K562 (cell line): ENCODE measurements at regions not wholly inside any gene's neighbourhood (a gene's known extent, or its start where the extent isn't known, plus 50 kb on each side); places are given as distances from the start of the nearest gene placed in this dataset.
A peak's percentile ranks its signal among the peaks of the same experiment; 100 is the strongest.

Source experiments
- ATAC-seq: fragments of 200-7000 bp; cut with Tn5 transposase; 3 replicates; pipeline ENCODE4 v1.9.1; 2020; ENCODE audit warnings: moderate library complexity
- BruUV-seq: library from RNA; stranded (reverse); fragments of 400-500 nt; replicated peaks from 2 replicates; lab custom pipeline; 2021; lab: Mats Ljungman, UMichigan
- CTCF ChIA-PET: fragments of 300-600 bp; formaldehyde crosslinking; extraction: SDS; loops from one replicate; lab custom pipeline; 2021; ENCODE audit warnings: low intra/inter-chr PET ratio; lab: Yijun Ruan, JAX
- POLR2A ChIA-PET: fragments of 300-600, 350-650 bp; sonication (Branson Sonifier 250); formaldehyde crosslinking; extraction: SDS; loops from one replicate; lab custom pipeline; 2021; ENCODE audit warnings: antibody characterized with exemption, inconsistent platforms; lab: Yijun Ruan, JAX
- DNase-seq, 4 experiments: peaks; one replicate each; pipeline versions ENCODE4 v3.0.0 to v3.0.0-alpha.2; 2011 to 2018; ENCODE audit warnings: low spot score in 3 of 4, mixed read lengths in 3 of 4; ENCODE audit errors: extremely low read depth in 1 of 4
- FAIRE-seq: peaks from 2 replicates; lab custom pipeline; 2011; peaks lifted over from hg19 to GRCh38; lab: Jason Lieb, UNC
- H2AFZ ChIP-seq: 2 replicates; pipeline ENCODE4 v1.6.0; 2011; ENCODE audit warnings: low read depth, low read length, control low read depth, inconsistent platforms
- H3K27ac ChIP-seq: fragments of 200-600 bp; 3 replicates; pipeline ENCODE4 v1.8.0; 2011; ENCODE audit warnings: low read depth, mild to moderate bottlenecking, control low read depth, inconsistent platforms, low read length, moderate library complexity, mixed read lengths; ENCODE audit errors: extremely low read depth
- H3K27me3 ChIP-seq, 2 experiments: fragments of 300-600 bp in 1 of 2; 2 replicates in 1 of 2; 3 replicates in 1 of 2; pipeline versions ENCODE4 v1.6.0 to v1.8.0; 2011; ENCODE audit warnings: inconsistent platforms in 2 of 2, low read length in 2 of 2, mild to moderate bottlenecking in 1 of 2, mixed read lengths in 1 of 2, moderate library complexity in 1 of 2; ENCODE audit not compliant: control insufficient read depth in 2 of 2, insufficient read depth in 2 of 2
- H3K36me3 ChIP-seq: fragments of 300-600 bp; 3 replicates; pipeline ENCODE4 v1.8.0; 2011; ENCODE audit warnings: mild to moderate bottlenecking, low read length, inconsistent platforms; ENCODE audit not compliant: control insufficient read depth, insufficient read depth
- H3K4me1 ChIP-seq, 2 experiments: fragments of 200-600 bp in 1 of 2; replicated peaks in 1 of 2; 2 replicates in 1 of 2; 3 replicates in 1 of 2; pipeline versions ENCODE4 v1.5.1 to v1.8.0; 2011; ENCODE audit warnings: inconsistent platforms in 2 of 2, low read length in 2 of 2, mild to moderate bottlenecking in 1 of 2, mixed read lengths in 1 of 2, moderate library complexity in 1 of 2; ENCODE audit not compliant: control insufficient read depth in 2 of 2, insufficient read depth in 2 of 2
- H3K4me2 ChIP-seq: 2 replicates; pipeline ENCODE4 v1.6.1; 2011; ENCODE audit warnings: low read length, control low read depth, inconsistent platforms, mixed read lengths; ENCODE audit not compliant: insufficient read depth
- H3K4me3 ChIP-seq: fragments of 200-600 bp; sonication (generic), shearing (Covaris generic); 2 replicates; pipeline ENCODE4 v1.5.1; 2016; ENCODE audit warnings: control low read depth, inconsistent platforms
- H3K79me2 ChIP-seq: fragments of 200-600 bp; 3 replicates; pipeline ENCODE4 v1.8.0; 2011; ENCODE audit warnings: low read length, inconsistent platforms; ENCODE audit not compliant: control insufficient read depth, insufficient read depth
- H3K9ac ChIP-seq, 2 experiments: 2 replicates each; pipeline versions ENCODE4 v1.6.0 to v1.6.1; 2011; ENCODE audit warnings: low read depth in 2 of 2, low read length in 2 of 2, control low read depth in 1 of 2, inconsistent platforms in 1 of 2, mild to moderate bottlenecking in 1 of 2, mixed read lengths in 1 of 2; ENCODE audit not compliant: insufficient read depth in 1 of 2
- H3K9me1 ChIP-seq: one replicate; pipeline ENCODE4 v1.6.0; 2011; ENCODE audit warnings: inconsistent platforms, mild to moderate bottlenecking, low read length, moderate library complexity; ENCODE audit not compliant: control insufficient read depth, insufficient read depth
- H3K9me3 ChIP-seq: replicated peaks from 2 replicates; pipeline ENCODE4 v1.5.1; 2011; ENCODE audit warnings: low read depth, low read length, inconsistent platforms; ENCODE audit not compliant: control insufficient read depth, insufficient read depth
- H4K20me1 ChIP-seq: replicated peaks from 2 replicates; pipeline ENCODE4 v1.6.1; 2011; ENCODE audit warnings: low read length, inconsistent platforms, mixed read lengths; ENCODE audit not compliant: control insufficient read depth, insufficient read depth
- CBX1 ChIP-seq: sonication (generic); IDR thresholded peaks from 2 replicates; pipeline ENCODE4 v1.6.1; 2016; ENCODE audit warnings: antibody characterized with exemption, low read depth, mild to moderate bottlenecking
- FOXA3 ChIP-seq, 2 experiments: fragments of 450-650 bp in 1 of 2; sonication (generic) in 1 of 2; formaldehyde crosslinking; IDR thresholded peaks in 1 of 2; conservative IDR thresholded peaks in 1 of 2; 2 replicates each; pipeline versions ENCODE4 v1.4.0 to v1.8.0; 2020 to 2022; ENCODE audit warnings: mild to moderate bottlenecking in 2 of 2, missing genetic modification reagents in 1 of 2
- FOXJ2 ChIP-seq: fragments of 200-800 bp; sonication (Bioruptor generic); IDR thresholded peaks from 2 replicates; pipeline ENCODE4 v1.6.1; 2016; ENCODE audit warnings: missing genetic modification characterization, missing compliant biosample characterization
- FOXM1 ChIP-seq, 2 experiments: fragments of 450-650 bp in 1 of 2; sonication (generic) in 1 of 2; formaldehyde crosslinking in 1 of 2; IDR thresholded peaks; 2 replicates each; pipeline versions ENCODE4 v1.6.1 to v1.9.0; 2017 to 2022; ENCODE audit warnings: low read depth in 2 of 2, mild to moderate bottlenecking in 2 of 2, missing genetic modification reagents in 1 of 2, moderate library complexity in 1 of 2
- KLF1 ChIP-seq: fragments of 450-650 bp; IDR thresholded peaks from 2 replicates; pipeline ENCODE4 v1.6.1; 2016; ENCODE audit warnings: missing genetic modification characterization, missing compliant biosample characterization
- LEF1 ChIP-seq: fragments of 450-650 bp; IDR thresholded peaks from 2 replicates; pipeline ENCODE4 v1.6.1; 2016; ENCODE audit warnings: mild to moderate bottlenecking
- PHTF2 ChIP-seq: fragments of 250-450 bp; sonication (Bioruptor Pico); IDR thresholded peaks from 2 replicates; pipeline ENCODE4 v1.5.0; 2021; ENCODE audit warnings: mild to moderate bottlenecking
- PKNOX1 ChIP-seq: fragments of 450-650 bp; IDR thresholded peaks from 2 replicates; pipeline ENCODE4 v1.6.1; 2016
- POLR2A ChIP-seq: fragments of 450-650 bp; conservative IDR thresholded peaks from 2 replicates; pipeline ENCODE4 v1.6.1; 2016
- YY1 ChIP-seq, 3 experiments: IDR thresholded peaks; 2 replicates each; pipeline ENCODE4 v1.6.1; 2011; ENCODE audit warnings: low read length in 2 of 3, mild to moderate bottlenecking in 2 of 3, moderate library complexity in 2 of 3, borderline replicate concordance in 1 of 3, control low read depth in 1 of 3, low read depth in 1 of 3; ENCODE audit not compliant: insufficient read depth in 3 of 3, insufficient replicate concordance in 2 of 3, control insufficient read depth in 1 of 3, insufficient read length in 1 of 3; ENCODE audit errors: extremely low read depth in 1 of 3
- ZBTB40 ChIP-seq, 2 experiments: fragments of 450-650 bp in 1 of 2; sonication (generic) in 1 of 2; formaldehyde crosslinking in 1 of 2; IDR thresholded peaks; 2 replicates each; pipeline versions ENCODE4 v1.7.1 to v1.9.0; 2016 to 2022; ENCODE audit warnings: inconsistent platforms in 1 of 2, mild to moderate bottlenecking in 1 of 2, missing genetic modification reagents in 1 of 2
- WGBS: fragments of 100-300 bp; shearing (Covaris generic); methylation state at CpG from one replicate; pipeline ENCODE4 v1.1.6; 2016; ENCODE audit warnings: low coverage, mixed read lengths; ENCODE audit not compliant: insufficient coverage; ENCODE audit errors: missing lambda C conversion rate; 5-methylcytosine and 5-hydroxymethylcytosine counted together
- in situ Hi-C: fragments of 300-500 bp; cut with MboI; formaldehyde crosslinking; loops from 4 replicates; pipeline ENCODE4 v1.15.0; 2018; ENCODE audit warnings: inconsistent platforms, mixed read lengths
- intact Hi-C: fragments of 100-400 bp; cut with micrococcal nuclease; formaldehyde crosslinking; loops from 2 replicates; pipeline ENCODE4 v1.14.2; 2022

GRCh38 chr6:146985111-146985510, 219.1 kb upstream of the STXBP5 start:
- H4K20me1 ChIP-seq, result no peaks in the 10 kb centered on the region
- H3K9me1 ChIP-seq, result no peaks in the 10 kb centered on the region
- CTCF ChIA-PET, result no interaction called here
- no peaks in the 10 kb centered on the region for H3K79me2 ChIP-seq
- WGBS, result 41% methylated on average over 3 of the region's 3 CpGs
- intact Hi-C loops (loop anchor here (5.0 kb wide), 1 partner anchor 128 kb away; no protein-coding TSS in a partner anchor), in situ Hi-C loops (no loop called here)
- no peak overlapping the region for H3K4me3 ChIP-seq
- no peaks in the 10 kb centered on the region for H3K9me3 ChIP-seq
- H3K4me1 ChIP-seq, result peaks cover 0 to 5% of the 10 kb centered on the region in 2 experiments; a peak in 2 of 5 replicates
- H3K9ac ChIP-seq, result no peak overlapping the region
- no peak overlapping the region for H3K27ac ChIP-seq
- POLR2A ChIA-PET, result interaction anchor here (0.7 to 2.9 kb wide), 7 partner anchors 9 to 257 kb away, joined by 3 to 7 read pairs (median 3); no protein-coding TSS in a partner anchor
- H2AFZ ChIP-seq, result peak overlapping the region; percentile 78
- peak; percentile 59 for FAIRE-seq
- H3K4me2 ChIP-seq, result no peak overlapping the region
- no peaks in the 10 kb centered on the region for H3K27me3 ChIP-seq
- no TSS peak for BruUV-seq
- no peaks in the 10 kb centered on the region for H3K36me3 ChIP-seq
- TF ChIP-seq KLF1, result no peak
- no peak for TF ChIP-seq PHTF2 (CRISPR knock-in tag)
- no peak for TF ChIP-seq POLR2A
- TF ChIP-seq CBX1, result no peak
- 0 out of 2 replicates have a peak, but pooled peaks have one; percentile 11 for TF ChIP-seq FOXM1 (IDR thresholded peaks at IDR 0.05; ENCODE audit: low read depth)
- TF ChIP-seq FOXM1 (CRISPR knock-in tag; IDR thresholded peaks at IDR 0.05; ENCODE audit: low read depth), result no peak
- TF ChIP-seq ZBTB40 (IDR thresholded peaks at IDR 0.05), result peak; percentile 87
- TF ChIP-seq ZBTB40 (CRISPR knock-in tag; IDR thresholded peaks at IDR 0.05), result no peak
- no peak for TF ChIP-seq PKNOX1
- TF ChIP-seq FOXJ2 (tag), result 0 out of 2 replicates have a peak, but pooled peaks have one; percentile 46
- peak in 1 of 3 experiments; percentile 38 for TF ChIP-seq YY1 (IDR thresholded peaks at IDR 0.05; ENCODE audit: borderline replicate concordance in 1 of 3, control insufficient read depth in 1 of 3, extremely low read depth in 1 of 3, insufficient read depth in 3 of 3, insufficient read length in 1 of 3, insufficient replicate concordance in 2 of 3, low read depth in 1 of 3, low read length in 2 of 3)
- 0 out of 2 replicates have a peak, but pooled peaks have one; percentile 54 for TF ChIP-seq LEF1
- TF ChIP-seq FOXA3 (CRISPR knock-in tag; conservative IDR thresholded peaks at IDR 0.05 in 1 of 2, IDR thresholded peaks at IDR 0.05 in 1 of 2), result peak in 1 of 2 experiments; percentile 64; a peak in 2 of 4 replicates
- DNase-seq, result peak; percentile 28 to 46 (median 36)
- peak; percentile 93 for ATAC-seq
